NCI-H2107 treated with DMSO at 0.1 percent for 48 hours (cell line): ENCODE measurements at regions not wholly inside any gene's neighbourhood (a gene's known extent, or its start where the extent isn't known, plus 50 kb on each side); places are given as distances from the start of the nearest gene placed in this dataset.
A peak's percentile ranks its signal among the peaks of the same experiment; 100 is the strongest.
"Not testable (repeated sequence)": the region's sequence is repeated elsewhere in the genome, so short reads cannot be mapped to it uniquely, and the experiment has no call there.

Experiments used
- DNase-seq: peaks from one replicate; lab custom pipeline; 2025; ENCODE audit not compliant: unreplicated experiment; lab: John Stamatoyannopoulos, UW

- no peak for DNase-seq
Measured at GRCh38 chr10:124170631-124171030, 77.2 kb upstream of the CHST15 start.

DNA sequence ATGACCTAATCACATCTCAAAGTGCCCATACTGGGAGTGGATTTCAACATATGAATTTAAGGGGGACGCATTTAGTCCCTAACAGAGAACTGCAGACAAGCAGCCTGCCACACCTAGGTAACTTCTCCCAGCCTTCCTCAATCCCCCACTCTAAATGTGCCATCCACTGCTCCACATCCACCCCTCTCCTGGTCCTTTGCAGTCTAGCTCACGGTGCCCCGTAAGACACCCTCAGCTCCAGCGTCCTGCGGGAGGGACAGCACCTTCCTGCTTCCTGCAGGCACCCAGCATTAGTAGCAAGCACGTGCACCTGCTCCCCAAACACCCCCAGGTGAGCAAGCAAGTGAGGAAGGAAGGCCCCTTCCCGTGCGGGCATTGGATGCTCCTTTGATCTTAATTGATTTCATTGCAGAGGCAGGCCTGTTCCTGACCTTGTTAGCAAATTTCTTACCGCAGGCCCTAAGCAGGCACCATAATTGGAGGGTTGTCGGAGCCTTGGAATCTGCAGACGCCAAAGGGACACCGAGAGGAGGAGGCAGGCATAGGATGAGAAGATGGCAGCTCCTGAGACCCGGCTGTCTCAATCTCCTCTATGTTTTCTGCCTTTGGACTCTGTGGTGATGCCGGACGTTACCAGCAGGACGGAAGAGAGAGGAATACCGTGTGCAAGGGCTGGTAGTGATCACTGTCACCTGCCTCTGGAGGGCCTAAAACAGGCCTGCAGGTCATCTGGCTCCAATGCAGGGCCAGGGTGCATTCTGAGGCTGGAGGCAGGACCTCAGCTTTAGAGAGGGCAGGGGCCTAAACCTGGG lies 75.8 kb upstream of the CHST15 start:
- DNase-seq = no peak

- DNase-seq = no peak
Measured at GRCh38 chr10:124168581-124168980, 75.2 kb upstream of the CHST15 start.

DNA sequence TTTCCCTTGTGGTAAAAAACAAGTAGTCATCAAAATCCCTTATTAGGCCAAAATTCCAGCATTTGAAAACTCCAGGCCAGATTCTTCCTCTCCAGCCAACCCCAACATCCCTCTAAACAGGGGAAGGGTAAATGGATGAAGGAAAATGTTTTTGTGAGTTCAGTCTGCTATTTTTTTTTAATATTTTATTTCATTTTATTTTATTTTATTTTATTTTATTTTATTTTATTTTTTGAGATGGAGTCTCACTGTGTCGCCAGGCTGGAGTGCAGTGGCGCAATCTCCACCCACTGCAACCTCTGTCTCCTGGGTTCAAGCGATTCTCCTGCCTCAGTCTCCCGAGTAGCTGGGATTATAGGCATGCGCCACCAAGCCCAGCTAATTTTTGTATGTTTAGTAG lies 74.5 kb upstream of the CHST15 start:
- DNase-seq = not testable (repeated sequence)

GRCh38 chr10:124166431-124167125 lies 73.2 kb upstream of the CHST15 start:
- DNase-seq = no peak

DNA sequence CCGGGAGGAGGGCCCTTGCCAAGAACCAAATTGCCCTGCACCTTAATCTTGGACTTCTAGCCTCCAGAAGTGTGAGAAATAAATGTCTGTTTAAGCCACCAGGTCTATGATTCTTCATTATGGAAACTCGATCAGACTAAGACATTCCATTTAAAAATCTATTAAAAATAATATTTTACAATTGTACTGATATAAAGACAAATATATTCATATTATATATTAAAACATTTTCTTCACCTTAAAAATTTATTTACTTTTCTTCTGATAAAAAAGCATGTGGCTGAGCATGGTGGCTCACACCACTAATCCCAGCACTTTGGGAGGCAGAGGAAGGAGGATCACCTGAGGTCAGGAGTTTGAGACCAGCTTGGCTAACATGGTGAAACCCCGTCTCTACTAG lies 72.4 kb upstream of the CHST15 start:
- DNase-seq = no peak

DNA sequence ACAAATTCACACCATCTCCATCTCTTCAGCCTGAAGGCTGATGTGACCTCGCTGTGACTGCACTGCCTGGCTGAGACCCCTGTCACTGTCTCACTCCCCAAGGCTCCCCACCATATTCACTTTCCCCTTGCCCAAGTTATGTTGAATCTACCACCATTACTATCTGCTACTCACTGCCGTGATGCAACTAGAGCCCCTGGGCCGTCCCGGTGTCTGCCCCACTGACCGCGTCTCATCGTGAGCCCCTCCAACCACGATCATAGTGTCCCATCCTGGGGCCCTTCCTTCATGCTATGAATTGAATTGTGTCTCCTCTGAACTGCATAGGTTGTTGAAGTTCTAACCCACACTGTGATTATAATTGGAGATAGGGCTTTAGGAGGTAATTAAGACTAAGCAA lies 71.9 kb upstream of the CHST15 start:
- DNase-seq = no peak

GRCh38 chr10:124164264-124164663 lies 70.9 kb upstream of the CHST15 start:
- DNase-seq = no peak

GRCh38 chr10:124162774-124163354 lies 69.5 kb upstream of the CHST15 start:
- DNase-seq = no peak

GRCh38 chr10:124162136-124162535 lies 68.7 kb upstream of the CHST15 start:
- DNase-seq = no peak

DNA sequence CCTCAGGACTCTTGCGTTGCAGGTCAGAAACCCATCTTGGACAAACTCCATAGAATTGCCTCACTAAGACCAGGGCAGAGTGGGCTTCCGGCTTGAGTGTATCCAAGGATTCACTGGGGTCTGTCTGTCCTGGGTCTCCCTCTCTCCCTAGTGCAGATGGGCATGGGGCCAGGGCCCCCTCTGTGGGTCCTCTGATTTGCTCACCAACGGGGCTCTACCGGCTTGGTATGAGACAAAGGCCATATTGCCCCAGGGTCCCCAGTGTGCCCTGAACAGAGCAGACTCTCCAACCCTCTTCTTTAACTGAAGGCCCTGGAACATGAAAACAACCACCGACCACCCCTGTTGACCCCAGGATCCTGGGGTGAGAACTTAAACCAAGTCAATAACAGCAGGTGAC lies 68.2 kb upstream of the CHST15 start:
- no peak for DNase-seq

- DNase-seq = no peak
Measured at GRCh38 chr10:124160943-124161582, 67.7 kb upstream of the CHST15 start.

GRCh38 chr10:124160176-124160575 lies 66.8 kb upstream of the CHST15 start:
- no peak for DNase-seq

DNA sequence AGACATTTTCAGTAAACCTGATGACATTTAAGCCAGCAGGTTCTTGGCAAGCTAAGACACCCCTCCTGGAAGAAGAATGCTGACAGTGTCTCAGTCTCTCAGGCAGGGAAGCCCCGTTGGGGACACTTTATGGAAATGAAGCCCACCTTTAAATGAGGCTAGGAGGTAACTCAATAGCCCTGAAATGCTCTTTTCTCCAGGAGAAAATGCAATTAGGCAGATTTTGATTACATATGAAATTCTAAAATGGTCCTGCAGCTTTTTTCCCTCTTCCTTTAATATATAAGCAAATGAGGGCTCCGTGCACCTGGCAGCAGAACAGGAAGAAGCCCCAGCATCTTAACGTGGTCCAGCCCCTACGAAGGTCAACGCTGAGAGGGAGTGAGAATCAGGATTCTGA lies 65.8 kb upstream of the CHST15 start:
- DNase-seq = no peak

DNA sequence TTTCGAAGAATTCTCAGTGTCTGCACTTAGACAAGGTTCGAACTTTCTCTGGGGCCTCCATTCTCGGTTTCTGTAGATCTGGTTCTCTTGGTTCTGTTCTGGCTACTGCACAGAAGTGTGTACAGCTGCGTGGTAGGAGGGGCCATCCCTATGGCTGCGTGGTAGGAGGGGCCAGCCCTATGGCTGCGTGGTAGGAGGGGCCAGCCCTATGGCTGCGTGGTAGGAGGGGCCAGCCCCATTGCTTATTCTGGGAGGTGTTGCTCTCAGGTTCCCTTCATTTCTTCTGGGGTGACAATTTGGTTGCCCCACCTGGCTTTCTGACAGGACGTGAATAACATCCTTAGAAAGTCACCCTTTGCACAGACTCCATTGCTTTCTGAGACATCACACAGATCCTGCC lies 65.2 kb upstream of the CHST15 start:
- no peak for DNase-seq

GRCh38 chr10:124157271-124157681 lies 63.9 kb upstream of the CHST15 start:
- no peak for DNase-seq

GRCh38 chr10:124156524-124157260 lies 63.3 kb upstream of the CHST15 start:
- no peak for DNase-seq

DNA sequence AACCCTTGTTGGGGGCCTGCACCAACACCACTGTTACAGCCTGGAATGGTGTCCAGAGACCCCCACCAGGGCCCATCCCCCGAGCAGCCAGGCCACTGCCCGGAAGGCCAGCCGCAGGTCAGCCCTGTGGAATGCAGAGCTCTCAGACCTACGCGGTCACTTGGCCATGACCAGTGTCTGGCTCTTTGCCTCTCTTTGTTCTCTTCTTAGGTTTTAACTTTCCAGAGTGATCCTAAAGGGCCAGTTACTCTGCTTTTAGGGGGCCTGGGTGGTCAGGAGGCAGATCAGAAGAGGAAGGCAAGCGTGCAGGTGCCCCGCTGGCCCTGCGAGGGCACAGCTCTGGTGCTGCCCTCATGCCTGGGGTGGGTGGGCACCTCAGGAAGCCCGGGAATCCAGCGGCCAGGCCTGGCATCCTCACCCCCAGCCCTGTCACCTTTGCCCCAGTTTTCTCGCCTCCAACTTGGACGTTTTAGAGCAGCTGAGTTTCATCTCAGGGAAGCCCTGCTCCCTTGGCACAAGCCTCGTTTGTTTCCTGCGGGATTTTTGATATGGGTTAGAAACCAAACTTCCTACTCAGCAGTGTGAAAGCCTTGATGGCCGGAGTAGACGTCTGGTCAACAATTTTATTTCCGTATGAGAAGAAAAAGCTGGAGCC lies 62.5 kb upstream of the CHST15 start:
- no peak for DNase-seq

DNA sequence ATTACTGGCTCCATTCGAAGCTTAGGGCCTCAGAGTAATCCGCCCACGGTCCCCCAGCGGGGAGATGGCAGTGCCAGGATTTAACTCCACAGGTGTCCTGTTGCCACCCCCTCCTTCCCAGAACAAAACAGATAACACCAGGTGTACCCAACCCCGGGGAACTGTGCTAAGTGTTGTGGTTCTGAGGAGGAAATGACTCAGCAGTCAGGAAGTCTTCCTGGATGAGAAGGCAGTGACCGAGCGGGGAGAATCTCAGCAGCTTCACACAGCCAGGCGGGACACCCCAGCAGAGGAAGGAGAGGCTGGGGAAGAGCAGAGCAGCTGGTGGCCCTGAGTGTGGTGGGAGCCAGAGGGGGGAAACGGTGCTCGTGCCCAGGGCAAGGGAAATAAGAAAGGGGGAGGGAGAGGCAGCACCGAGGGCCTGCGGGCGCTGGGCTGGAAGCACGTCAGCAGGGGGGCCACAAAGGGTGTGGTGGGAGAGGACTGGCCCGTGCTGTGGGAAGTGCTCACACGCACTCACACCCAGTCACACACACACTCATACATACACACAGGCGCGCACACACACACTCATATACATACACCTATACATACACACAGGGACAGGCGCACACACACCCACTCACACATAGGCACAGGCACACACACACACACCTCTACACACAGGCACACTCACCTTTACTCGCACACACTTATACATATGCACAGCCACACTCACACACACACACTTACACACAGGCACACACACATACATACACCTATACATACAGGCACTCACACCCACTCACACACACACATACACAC lies 59.8 kb upstream of the CHST15 start:
- DNase-seq = peak; percentile 61
